HL-60 (cell line): ENCODE measurements at regions not wholly inside any gene's neighbourhood (a gene's known extent, or its start where the extent isn't known, plus 50 kb on each side); places are given as distances from the start of the nearest gene placed in this dataset.

Source experiments
- DNase-seq, 2 experiments: peaks; one replicate each; pipeline ENCODE4 v3.0.0-alpha.2; 2010 to 2020; ENCODE audit warnings: low read depth in 1 of 2, low spot score in 1 of 2
- H3K27ac ChIP-seq: fragments of 250-450 bp; sonication (Bioruptor Pico); replicated peaks from 2 replicates; pipeline ENCODE4 v1.5.1; 2020; ENCODE audit warnings: mild to moderate bottlenecking, moderate library complexity
- H3K27me3 ChIP-seq: fragments of 250-450 bp; sonication (Bioruptor Pico); 2 replicates; pipeline ENCODE4 v1.5.1; 2021; ENCODE audit warnings: mild to moderate bottlenecking, moderate library complexity; ENCODE audit not compliant: insufficient read depth, poor library complexity, severe bottlenecking
- H3K4me3 ChIP-seq: replicated peaks from 2 replicates; pipeline ENCODE4 v1.5.1; 2011; ENCODE audit warnings: mild to moderate bottlenecking, control low read depth, low read length; ENCODE audit not compliant: insufficient read depth
- CTCF ChIP-seq: IDR thresholded peaks from one replicate; pipeline ENCODE4 v1.5.1; 2011; ENCODE audit warnings: low read length, control low read depth, inconsistent platforms; ENCODE audit not compliant: insufficient read depth
- GABPA ChIP-seq: IDR thresholded peaks from 2 replicates; pipeline ENCODE4 v1.6.1; 2012; ENCODE audit warnings: low read depth
- POLR2AphosphoS5 ChIP-seq: IDR thresholded peaks from 2 replicates; pipeline ENCODE4 v1.6.1; 2012; ENCODE audit warnings: low read depth
- REST ChIP-seq: IDR thresholded peaks from 2 replicates; pipeline ENCODE4 v1.6.1; 2012; ENCODE audit warnings: low read depth; ENCODE audit not compliant: insufficient replicate concordance
- SPI1 ChIP-seq: IDR thresholded peaks from 2 replicates; pipeline ENCODE4 v1.6.1; 2012; ENCODE audit warnings: low read depth, mild to moderate bottlenecking, borderline replicate concordance

- TF ChIP-seq GABPA (no peak), SPI1 (no peak), POLR2AphosphoS5 (no peak), CTCF (no peak), REST (no peak)
- Histone ChIP-seq H3K27me3 (no peaks in the 10 kb centered on the region), H3K27ac (no peak overlapping the region), H3K4me3 (no peak overlapping the region)
- no peak for DNase-seq
Observed at GRCh38 chr4:114200026-114200425, 220.6 kb upstream of the ARSJ start.

- Histone ChIP-seq H3K27me3 (no peaks in the 10 kb centered on the region), H3K27ac (no peak overlapping the region)
- no peak for DNase-seq
Observed at GRCh38 chr4:114205261-114205660, 225.8 kb upstream of the ARSJ start.

More at GRCh38 chr4:114205261-114205660, 225.8 kb upstream of the ARSJ start:
- H3K4me3 ChIP-seq, result no peak overlapping the region
- TF ChIP-seq POLR2AphosphoS5, result no peak
- no peak for TF ChIP-seq REST
- TF ChIP-seq SPI1, result no peak
- no peak for TF ChIP-seq CTCF
- TF ChIP-seq GABPA, result no peak
